SK-N-MC (cell line): ENCODE measurements at regions not wholly inside any gene's neighbourhood (a gene's known extent, or its start where the extent isn't known, plus 50 kb on each side); places are given as distances from the start of the nearest gene placed in this dataset.

Source experiments
- EZH2 ChIP-seq: fragments of 200-600 bp; sonication (generic); IDR thresholded peaks from one replicate; pipeline ENCODE4 v1.6.1; 2017; ENCODE audit warnings: antibody characterized with exemption
- FOXP2 ChIP-seq: optimal IDR thresholded peaks from 2 replicates; pipeline ENCODE3; 2011; ENCODE audit warnings: mild to moderate bottlenecking, moderate library complexity; ENCODE audit not compliant: insufficient read depth; ENCODE audit errors: extremely low read length, control extremely low read depth
- POLR2AphosphoS5 ChIP-seq: IDR thresholded peaks from 2 replicates; pipeline ENCODE4 v1.6.1; 2012; ENCODE audit warnings: mild to moderate bottlenecking, low read depth, low read length, borderline replicate concordance

DNA sequence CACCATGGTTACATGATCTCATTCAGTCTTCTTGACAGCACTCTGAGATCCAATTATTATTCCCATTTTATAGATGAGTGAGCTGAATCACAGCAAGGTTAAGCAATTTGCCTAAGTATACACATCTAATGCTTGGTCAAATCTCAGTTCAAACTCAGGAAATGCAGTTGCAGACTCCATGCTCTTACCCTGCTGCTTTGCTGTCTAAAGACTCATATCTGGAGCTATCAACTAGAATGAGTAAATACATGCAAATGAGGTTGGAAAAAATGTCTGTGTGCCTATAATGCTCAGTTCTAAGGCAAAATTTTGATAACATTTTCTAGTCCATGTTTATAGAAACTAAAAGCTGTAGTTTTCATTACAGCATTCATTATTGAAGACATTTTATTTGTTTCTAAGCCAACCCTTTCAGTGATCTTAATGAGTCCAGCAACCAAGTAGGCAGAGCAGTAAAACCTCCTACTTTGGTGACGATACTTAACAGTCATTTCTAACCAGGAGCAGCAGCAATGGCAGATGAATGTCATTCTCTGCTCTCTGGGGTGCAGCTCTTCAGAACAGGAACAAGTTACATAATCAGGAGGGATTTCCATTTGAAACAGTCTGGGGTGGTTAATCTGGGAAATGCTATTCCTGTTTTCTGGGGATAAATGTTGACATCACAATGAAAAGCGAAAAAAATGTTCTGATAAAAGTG is 396.8 kb upstream of the UBE2E3 start:
- TF ChIP-seq EZH2 (no peak), POLR2AphosphoS5 (no peak), FOXP2 (no peak)
